ENCODE measurements at regions not wholly inside any gene's neighbourhood (a gene's known extent, or its start where the extent isn't known, plus 50 kb on each side); places are given as distances from the start of the nearest gene placed in this dataset.
"Not testable (repeated sequence)": the region's sequence is repeated elsewhere in the genome, so short reads cannot be mapped to it uniquely, and the experiment has no call there.

DNA sequence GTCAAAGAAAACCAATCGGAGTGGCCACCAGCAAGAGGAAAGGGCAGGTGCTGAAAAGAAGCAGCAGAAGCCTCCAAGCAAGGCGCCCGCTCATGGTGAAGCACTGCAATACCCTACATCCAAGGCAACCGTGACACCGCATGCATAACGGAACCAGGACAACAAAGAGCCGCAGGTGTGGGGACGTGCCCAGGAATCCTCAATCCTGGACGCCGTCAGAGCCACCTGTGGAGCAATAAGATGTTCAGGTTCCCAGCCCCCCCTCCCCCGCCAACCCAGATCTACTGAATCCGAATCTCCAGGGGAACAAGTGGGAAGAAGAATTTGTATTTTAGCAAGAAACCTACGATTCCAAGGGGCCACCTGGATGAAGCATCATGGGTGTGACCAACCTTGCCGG is 70.8 kb downstream of the SHANK2 start:
- DNase-seq = no peak

DNA sequence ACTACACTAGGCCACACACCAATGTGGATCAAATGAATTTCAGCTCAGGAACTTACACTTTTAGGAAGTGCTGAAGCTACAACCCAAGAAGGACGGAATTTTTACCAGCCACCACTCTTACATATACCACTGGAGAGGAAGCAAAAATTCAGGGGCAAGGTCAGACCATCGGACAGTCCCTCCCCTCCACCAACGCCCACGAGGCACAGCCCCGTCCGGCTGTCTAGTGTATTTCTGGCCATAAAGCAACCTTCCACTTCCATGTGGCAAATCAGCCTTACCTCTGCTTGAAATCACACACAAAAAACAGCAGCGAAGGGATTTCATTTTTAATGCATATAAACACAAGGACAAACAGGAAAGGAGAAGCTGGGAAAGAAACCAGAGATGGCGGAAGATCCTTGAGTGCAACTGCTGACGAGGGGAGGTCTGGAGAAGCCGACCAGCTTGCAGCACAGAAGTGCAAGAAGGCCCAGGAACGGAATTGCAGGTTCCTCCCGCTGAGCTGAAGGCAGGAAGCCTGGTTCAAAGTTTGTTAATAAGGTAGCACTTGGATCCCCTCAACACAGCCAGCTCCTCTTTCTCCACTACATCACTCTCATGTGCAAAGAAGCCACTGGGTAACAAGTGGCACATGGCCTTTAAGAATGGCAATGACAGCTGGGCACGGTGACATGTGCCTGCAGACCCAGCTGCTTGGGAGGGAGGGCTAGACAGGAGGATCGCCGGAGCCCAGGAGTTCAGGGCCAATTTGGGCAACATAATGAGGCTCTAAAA is 71.5 kb downstream of the SHANK2 start:
- DNase-seq = no peak

DNA sequence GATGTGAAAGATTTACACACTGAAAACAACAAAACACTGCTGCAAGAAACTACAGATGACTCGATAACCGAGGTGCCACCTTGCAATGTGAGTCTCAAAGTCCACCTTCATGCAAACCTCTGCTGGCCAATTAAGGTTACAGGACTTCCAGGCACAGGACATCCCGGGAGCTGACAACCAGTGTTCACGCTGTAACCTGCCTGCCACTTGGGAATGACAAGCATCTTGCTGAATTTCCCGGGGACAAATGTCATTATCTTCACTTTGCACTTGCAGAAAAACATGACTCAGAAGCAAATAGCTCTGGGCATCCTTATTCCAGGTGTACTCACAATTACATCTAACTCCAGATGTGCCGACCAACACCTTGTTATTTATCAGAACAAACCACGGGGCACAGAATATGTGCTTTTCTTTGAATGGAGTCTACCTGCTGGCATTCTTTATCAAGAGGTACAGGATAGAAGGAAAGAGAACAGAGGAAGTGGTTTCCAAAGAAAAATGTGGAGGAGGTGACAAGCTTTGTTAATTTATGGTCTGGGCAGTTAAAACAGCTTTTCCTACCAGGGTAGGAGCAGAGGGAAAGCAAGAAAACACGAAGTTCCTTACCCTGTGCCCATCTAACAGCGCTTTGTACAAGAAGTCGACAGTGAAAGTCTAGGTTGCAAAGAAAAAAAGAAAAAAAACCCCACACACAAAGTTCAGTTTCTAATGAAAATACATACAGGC is 72.3 kb downstream of the SHANK2 start:
- DNase-seq = no peak

DNA sequence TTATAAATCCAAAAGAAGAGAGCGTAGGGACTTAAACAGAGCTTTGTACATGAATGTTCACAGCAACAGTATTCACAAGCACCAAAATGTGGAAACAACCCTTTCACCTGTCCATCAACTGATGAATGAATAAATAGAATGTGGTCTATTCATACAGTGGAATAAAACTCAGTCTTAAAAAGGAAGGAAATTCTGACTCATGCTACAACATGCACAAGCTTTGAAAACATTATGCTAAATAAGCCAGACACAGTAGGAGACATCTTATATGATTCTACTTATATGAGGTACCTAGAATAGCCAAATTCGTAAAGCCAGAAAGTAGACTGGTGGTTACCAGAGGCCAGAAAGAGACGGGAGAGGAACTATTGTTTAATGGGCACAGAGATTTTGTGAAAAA is 74.3 kb downstream of the SHANK2 start:
- DNase-seq = no peak

DNA sequence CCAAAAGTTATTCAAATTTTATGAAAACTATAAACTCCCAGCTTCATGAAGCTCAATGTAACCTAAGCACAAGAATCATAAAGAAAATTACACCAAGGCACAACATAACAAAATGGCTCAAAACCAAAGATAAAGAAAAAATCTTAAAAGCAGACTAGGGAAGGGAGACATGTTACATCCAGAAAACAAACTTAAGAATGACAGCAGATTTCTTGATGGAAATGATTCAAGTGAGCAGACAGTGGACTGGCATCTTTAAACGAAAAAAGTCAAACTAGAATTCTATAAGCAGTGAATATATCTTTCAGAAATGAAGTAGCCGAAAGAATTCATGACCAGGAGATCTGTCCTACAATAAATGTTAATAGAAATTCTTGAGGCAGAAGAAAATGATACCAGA is 75.6 kb downstream of the SHANK2 start:
- DNase-seq = no peak

DNA sequence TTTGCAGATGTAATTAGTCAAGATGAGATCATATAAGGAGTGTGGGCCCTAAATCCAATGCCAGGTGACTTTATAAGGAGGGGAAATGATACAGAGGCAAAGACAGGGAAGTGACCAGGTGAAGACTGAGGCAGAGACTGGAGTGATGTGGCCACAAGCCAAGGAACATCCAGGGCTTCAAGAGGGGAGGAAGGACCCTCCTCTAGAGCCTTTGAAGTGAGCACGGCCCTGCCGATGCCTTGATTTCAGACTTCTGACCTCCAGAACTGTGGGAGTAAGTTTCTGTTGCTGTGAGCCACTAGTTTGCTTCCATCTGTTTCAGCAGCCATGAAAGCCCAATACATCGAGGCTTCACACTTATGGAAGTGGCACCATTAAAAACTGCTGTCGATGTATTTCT is 78.7 kb downstream of the SHANK2 start:
- DNase-seq = no peak

DNA sequence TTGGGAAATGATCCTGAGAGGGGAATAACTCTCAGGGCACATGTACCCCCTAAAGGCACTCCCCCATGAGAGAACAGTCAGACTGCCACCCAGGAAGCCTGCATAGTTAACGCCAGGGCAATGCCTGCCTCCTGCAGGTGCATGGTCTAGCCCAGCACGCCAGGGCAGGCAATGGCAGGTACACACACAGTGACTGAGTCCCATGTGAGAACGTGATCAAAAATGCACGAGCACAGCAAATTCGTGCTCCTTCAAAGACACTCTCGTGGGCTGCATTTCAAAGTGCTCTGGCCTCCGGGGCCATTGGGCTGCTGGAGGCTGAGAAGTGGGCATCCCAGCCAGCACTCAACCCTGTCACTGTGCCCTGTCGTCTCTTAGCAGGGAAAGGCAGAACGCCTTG is 79.7 kb downstream of the SHANK2 start:
- no peak for DNase-seq

DNA sequence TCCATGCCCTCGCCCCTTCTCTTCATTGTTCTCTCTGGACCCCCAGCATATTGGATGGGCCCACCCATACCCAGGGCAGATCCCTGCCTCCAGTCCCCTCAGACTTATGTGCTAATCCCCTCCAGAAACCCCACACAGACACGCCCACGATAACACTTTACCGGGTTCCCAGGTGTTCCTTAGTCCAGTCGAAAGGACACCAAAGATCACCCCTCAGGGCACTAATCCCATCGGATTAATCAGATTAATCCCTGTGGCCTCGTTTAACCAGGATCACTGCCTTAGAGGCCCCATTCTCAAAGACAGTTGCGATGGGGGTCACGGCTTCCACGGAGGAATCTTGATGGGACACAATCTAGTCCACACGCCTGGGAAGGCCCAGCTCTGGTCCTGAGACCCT is 80.8 kb downstream of the SHANK2 start:
- no peak for DNase-seq

DNA sequence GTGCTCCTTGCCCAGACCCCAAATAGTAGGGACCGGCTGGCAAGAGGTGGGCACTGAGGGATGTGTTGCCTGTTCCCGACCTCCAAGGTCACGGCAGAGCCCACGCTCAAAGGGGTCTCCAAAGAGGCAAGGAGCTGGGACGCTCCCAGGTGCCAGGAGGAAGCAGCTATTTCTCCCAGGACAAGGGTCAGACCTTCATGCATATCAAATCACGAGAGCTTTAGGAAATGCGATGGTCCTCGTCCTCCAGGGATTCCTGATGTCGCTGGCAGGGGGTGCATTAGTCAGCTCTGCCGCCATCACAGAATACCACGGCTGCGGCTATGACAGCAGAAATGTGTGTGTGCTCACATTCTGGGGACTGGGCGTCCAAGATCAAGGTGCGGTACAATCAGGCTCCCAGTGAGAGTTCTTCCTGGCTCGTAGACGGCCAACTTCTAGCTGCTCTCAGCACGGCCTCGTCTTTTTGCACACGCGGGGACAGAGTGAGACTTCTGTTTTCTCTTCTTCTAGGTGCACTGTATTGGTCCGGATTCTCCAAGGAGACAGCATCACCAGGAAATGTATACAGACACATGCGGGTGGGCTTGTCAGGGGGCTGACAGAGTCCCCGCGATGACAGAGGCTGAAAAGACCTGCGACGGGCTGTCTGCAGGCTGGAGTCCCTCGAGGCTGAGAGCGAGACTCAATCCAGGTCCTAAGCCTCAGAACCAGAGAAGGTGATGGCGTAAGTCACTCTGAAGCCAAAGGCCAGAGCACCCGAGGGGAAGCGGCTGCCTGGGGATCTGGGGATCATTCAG is 81.6 kb downstream of the SHANK2 start:
- DNase-seq = no peak

DNA sequence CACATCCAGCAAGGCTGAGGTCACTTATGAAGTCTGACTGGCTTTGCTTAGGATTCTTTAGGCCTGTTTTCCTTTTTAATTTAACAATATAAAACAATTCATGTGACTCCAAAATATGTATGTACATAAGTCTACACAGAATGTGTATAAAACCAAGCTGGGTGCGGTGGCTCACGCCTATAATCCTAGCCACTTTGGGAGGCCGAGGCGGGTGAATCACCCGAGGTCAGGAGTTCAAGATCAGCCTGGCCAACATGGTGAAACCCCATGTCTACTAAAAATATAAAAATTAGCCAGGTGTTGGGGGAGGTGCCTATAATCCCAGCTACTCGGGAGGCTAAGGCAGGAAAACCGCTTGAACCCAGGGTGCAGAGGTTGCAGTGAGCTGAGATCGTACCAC is 83.1 kb downstream of the SHANK2 start:
- no peak for DNase-seq

DNA sequence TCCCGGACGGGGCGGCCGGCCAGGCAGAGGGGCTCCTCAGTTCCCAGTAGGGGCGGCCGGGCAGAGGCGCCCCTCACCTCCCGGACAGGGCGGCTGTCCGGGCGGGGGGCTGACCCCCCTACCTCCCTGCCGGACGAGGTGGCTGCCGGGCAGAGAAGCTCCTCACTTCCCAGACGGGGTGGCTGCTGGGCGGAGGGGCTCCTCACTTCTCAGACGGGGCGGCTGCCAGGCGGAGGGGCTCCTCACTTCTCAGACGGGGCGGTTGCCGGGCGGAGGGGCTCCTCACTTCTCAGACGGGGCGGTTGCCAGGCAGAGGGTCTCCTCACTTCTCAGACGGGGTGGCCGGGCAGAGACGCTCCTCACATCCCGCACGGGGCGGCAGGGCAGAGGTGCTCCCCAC is 84.6 kb downstream of the SHANK2 start:
- DNase-seq = not testable (repeated sequence)

DNA sequence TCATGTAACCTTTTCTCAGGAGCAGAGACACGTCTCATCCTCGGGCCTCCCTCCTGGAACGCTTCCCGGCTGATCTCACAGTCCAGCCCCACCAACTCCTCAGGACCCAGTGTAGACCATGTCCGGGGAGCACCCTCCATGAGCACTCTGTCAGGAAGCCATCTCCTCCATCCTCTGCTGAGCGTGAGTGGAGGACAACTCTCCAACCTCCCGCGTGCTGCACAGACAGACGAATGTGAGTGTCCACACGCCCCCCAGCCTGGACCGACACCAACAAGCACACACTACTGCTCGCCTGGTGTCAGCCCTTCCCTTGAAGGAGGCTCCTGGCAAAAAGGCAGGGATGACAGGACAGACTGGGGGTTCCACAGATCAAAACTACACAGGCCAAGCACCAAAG is 86.6 kb downstream of the SHANK2 start:
- DNase-seq = no peak

DNA sequence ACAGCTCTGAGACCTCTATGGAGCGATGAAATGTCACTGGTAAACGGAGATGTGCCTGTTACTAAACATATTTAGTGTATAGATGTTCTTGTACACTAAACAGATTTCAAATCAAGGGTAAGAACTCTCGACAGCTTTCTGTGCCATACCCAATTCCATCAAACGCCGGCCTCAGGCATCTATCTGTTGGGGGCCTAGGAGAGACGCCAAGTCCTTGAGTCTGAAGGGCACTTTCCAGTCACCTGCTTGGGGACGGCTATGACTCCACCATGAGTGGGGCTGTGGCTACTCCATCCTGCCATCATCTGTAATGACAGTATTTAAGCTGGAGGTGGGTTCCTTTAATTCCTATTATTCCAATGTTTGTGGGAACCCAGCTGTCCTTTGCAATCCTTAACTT is 87.8 kb downstream of the SHANK2 start:
- no peak for DNase-seq

DNA sequence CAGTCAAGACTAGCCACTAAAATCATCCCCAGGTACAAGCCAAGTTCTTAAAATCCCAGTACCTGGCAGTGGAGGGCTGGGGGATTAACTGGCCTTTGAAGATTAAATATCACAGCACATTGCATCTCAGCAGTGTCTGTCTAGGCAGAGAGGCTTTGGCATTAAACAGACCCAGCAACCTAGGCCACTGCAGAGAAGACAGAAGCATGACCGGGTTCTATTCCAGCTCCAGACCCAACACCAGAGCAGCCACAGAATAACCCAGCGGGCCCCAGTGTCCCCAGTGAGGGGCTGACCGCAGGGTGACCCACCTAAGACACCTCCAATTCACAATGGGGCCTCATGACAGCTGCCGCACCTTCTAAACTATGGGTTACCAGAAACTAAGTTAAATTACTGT is 88.2 kb downstream of the SHANK2 start:
- DNase-seq = no peak

DNA sequence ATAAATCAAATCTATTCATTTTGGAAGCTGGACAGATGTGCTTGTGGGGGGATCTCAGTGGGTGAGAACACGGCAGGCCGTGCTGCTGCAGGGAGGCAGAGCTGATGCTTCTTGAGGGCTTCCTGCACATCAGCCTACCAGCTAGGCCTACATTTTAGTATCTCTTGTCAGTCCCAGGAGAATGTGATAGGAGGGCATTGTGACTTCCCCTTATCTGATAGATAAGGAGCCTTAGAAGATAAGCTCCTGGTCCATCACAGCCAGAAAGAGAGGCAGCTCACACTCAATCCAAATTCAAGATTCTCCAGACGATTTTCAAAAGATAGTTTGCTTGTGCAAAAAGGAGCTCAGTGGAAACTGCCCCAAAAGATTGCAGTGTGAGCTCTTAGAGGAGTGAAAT is 89.0 kb downstream of the SHANK2 start:
- no peak for DNase-seq

DNA sequence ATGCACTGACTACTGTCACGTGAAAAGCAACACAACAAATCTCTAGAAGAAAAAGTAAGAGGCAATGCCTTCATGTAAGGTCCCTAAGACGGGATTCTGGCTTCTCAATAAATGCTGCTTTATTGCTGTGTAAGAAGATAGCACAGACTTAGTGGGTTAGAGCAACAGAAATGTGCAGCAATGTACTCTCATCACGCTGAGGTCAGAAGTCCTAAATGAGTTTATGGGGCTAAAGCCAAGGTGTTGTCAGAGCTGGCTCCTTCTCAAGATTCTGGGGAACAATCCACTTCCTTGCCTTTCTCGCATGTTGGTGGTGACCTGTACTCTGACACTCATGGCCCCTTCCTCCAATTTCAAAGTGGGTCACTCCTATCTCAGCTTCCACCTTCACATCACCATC is 93.4 kb downstream of the SHANK2 start:
- DNase-seq = no peak

DNA sequence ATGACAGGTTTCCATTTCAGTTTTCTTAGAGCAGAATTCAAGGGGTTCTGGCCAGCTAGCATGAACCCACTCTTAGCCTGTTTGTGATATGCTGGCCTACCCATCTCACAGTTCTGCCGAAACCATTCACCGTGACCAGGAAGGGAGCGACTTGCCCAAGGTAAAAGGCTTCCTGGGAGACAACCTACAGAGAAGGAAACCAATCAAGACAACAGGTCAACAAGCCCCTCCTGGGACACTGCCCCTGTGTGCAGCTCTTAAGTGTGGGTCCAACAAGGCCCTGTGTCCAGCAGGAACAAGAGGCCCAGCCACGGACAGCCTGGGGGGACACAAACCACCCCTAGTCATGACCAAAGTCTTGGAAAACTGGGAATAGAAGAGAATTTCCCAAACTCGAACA is 94.7 kb downstream of the SHANK2 start:
- not testable (repeated sequence) for DNase-seq

DNA sequence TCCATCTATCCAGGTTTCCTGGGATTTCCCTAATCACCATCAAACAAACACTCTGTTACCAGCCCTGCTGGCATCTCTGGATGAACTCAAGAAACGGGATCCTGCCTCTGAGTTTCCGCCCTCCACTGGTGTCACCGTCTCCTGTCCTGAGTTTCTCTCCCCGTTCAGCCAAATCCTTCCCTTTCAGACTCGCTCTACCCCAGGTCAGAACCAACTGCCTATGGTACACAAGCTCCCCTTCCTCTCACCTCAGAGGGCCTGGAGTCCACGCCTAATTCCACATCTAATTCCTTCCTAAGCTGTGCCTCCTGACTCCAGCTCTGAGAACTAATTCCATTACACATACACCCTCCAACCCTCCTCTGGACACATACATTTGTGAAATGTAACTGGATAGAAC is 96.1 kb downstream of the SHANK2 start:
- DNase-seq = no peak

DNA sequence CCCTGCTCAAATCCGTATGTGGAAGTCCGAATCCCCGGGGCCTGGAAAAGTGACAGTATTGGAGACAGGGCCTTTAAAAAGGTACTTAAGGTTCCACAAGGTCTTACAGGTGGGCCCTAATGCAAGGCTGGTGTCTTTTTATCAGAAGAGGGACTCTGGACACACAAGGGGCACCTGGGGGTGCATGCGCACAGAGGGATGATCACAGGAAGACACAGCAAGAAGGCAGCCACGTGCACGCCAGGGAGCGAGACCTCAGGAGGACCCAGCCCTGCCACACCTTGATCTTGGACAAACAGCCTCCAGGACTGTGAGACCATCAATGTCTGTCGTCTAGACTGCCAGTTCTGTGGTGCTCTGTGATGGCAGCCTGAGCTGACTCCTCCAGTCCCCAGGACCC is 96.5 kb downstream of the SHANK2 start:
- no peak for DNase-seq

DNA sequence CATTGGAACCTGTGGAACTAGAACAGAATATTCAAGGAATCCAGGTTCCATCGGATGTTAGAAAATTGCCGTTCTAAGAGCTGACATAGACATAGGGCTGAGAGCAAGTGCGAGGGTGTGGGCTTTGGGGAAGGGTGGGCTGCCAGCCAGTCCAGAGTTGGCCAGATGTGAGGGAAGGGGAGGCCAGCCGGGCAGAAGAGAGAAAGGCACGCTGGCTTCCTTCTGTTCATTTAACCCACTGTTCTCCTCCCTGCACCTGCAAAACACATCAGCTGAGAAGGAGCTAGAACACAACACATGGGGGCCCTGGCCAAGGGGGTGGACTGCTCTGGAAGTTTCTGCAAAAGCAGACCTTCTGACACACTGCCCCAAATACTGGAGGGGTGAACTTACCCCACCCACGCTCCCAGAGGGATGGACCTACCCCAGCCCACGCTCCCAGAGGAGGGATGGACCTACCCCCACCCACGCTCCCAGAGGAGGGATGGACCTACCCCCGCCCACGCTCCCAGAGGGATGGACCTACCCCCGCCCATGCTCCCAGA is 98.0 kb downstream of the SHANK2 start:
- DNase-seq = no peak

DNA sequence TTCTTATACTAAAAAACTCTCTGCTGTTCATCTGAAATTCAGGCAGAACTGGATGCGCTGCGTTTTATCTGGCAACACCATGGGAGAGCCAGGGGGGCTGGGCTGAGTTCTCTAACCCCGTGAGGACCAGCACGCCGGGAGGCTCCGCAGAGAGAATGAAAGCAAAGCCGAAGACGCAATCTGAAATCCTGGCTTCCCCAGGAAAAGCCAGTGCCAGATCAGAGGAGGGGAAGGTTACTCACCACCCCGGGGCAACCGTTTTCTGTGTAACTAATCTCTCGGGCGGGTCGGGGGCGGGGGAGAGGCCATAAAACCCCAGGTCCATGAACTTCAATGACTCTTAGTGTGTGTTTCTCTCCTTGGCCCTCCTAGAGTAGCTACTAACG is 99.4 kb downstream of the SHANK2 start:
- peak in 2 of 3 experiments; percentile 36 to 67 for DNase-seq

DNA sequence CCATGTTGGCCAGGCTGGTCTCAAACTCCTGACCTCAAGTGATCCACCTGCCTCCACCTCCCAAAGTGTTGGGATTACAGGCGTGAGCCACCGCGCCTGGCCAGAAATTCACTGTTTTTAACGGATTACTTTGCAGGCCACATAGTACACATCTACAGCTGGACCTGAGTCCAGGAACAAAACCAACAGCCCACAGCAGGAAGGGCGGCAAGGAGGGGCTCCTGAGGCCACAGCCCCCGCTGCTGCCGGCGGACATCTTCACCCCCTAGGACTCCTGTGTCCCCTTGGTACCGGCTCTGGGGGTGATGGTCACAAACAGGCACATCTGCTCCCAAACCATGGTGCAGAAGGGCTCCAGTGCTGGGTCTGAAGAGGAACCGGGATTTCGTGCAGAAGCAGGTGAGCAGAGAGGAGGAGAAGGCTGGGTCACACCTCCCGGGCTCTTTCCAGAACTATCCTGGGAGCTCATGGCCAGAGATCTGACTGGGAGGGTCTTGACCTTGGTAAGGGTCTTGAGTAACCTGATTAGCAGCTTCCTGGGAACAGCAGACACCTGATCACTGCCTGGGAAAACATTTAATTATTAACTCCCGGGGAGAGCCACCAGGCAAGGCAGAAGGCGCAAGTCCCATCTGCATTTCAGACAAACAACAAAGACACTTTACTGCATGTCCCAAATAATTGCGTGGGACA is 99.9 kb downstream of the SHANK2 start:
- DNase-seq = peak in 2 of 3 experiments; percentile 36 to 67

DNA sequence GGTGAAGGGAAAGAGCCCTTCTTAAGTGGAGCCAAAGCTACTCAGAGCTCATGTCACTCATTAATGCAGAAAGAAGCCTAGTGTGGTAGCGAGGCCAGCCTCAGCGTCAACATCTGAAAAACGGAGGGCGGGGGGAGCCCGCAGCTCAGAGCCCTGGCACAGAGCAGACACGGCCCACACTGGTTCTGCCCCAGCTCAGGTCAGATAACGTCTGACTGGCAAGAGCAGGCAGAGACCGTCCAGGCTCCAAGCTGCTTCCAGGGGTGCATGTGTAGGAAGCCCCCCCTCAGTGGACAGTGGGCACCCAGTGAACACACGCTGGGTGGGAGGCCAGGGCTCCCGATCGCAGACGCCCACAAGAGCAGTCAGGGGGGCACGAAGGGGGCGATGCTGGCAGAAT is 100.8 kb downstream of the SHANK2 start:
- no peak for DNase-seq
